Coronary artery (tissue), 2 donors: ENCODE measurements at regions not wholly inside any gene's neighbourhood (a gene's known extent, or its start where the extent isn't known, plus 50 kb on each side); places are given as distances from the start of the nearest gene placed in this dataset.

ENCODE experiments used
- DNase-seq: peaks from one replicate; pipeline ENCODE4 v3.0.0-alpha.2; 2017; ENCODE audit warnings: low spot score
- H3K27ac ChIP-seq, 2 donors: fragments of 200-600 bp; sonication (generic); one replicate each; pipeline ENCODE4 v1.5.1; 2016 to 2019
- H3K4me3 ChIP-seq: fragments of 200-600 bp; sonication (generic); 2 replicates; pipeline ENCODE4 v1.5.1; 2016; ENCODE audit warnings: mild to moderate bottlenecking, moderate library complexity
- CTCF ChIP-seq: fragments of 200-600 bp; sonication (generic); IDR thresholded peaks from one replicate; pipeline ENCODE4 v1.5.1; 2019; ENCODE audit warnings: antibody characterized with exemption

GRCh38 chr5:57711471-57711870 lies 228.9 kb upstream of the ACTBL2 start:
- no peak overlapping the region for H3K4me3 ChIP-seq
- no peak overlapping the region for H3K27ac ChIP-seq
- DNase-seq = no peak
- no peak for TF ChIP-seq CTCF

- no peak for DNase-seq
Measured at GRCh38 chr5:57710126-57710525, 227.5 kb upstream of the ACTBL2 start.

DNA sequence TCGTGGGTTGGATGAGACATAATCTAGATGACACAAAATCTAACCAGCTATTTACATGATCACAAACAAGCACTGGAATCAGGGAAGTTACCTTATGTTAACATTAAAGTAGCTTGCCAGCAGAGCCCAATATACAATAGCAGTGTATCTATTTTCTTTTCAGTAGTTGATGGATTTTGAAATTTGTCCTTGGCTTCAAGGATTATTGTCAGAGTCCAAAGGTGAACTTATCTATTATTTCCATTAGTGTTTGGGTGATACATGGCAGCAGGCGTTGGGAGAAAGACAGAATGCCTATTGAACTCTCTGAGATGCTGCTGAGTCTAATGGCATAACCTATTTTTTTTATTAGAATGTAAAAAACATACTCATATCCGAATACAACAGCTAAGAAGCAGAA lies 223.2 kb upstream of the ACTBL2 start:
- no peak for DNase-seq
- H3K4me3 ChIP-seq = no peak overlapping the region
- no peak for TF ChIP-seq CTCF

More at GRCh38 chr5:57710126-57710525, 227.5 kb upstream of the ACTBL2 start:
- no peak overlapping the region for H3K4me3 ChIP-seq
- no peak for TF ChIP-seq CTCF
- H3K27ac ChIP-seq = no peak overlapping the region

GRCh38 chr5:57703721-57704120 lies 221.1 kb upstream of the ACTBL2 start:
- Histone ChIP-seq H3K27ac (no peak overlapping the region), H3K4me3 (no peak overlapping the region)
- DNase-seq = no peak
- no peak for TF ChIP-seq CTCF

More for the DNA sequence above, 223.2 kb upstream of the ACTBL2 start:
- no peak overlapping the region for H3K27ac ChIP-seq

DNA sequence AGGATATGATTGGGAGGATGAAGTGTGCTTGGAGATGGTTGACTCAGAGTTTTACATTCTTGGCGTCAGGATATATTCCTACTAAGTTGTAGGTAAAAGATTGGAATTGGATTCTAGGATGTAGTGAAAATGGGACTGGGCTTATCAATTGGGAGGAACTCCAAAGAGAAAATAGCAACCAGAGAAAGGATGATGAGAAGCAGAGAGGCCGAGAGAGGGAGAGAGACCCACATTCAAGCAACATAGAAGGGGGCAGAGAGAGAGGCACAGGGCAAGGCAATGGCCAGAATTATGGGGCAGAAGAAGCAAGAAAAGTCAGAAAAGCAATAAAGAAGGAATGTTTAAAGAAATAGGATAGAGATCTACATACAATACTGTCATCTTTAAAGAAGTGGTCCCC lies 217.9 kb upstream of the ACTBL2 start:
- H3K4me3 ChIP-seq = no peak overlapping the region
- no peak overlapping the region for H3K27ac ChIP-seq
- TF ChIP-seq CTCF = no peak
- no peak for DNase-seq

GRCh38 chr5:57700072-57700471 lies 217.5 kb upstream of the ACTBL2 start:
- Histone ChIP-seq H3K4me3 (no peak overlapping the region), H3K27ac (no peak overlapping the region)
- TF ChIP-seq CTCF = no peak
- no peak for DNase-seq

DNA sequence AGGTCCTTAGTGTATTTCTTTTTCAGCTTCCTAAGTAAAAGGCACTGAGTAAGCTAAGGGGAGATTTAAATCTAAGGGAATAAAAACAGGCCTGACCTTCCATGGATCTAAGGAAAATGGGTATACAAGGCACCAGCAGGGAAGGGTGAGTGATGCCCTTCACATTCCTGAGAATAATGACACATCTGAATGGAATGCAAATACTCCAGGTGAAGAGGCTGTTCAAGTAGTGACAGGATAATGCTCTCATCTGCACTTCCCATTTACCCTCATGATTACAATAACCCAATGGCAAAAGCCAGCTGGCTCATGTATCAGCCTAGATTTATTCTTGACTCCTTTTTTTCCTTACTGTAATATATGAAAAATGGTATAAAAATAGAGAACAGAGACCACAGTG lies 216.2 kb upstream of the ACTBL2 start:
- DNase-seq = no peak
- no peak for TF ChIP-seq CTCF
- H3K27ac ChIP-seq = peak overlapping the region in 1 of 2 donors; percentile 11
- no peak overlapping the region for H3K4me3 ChIP-seq
